NCI-H2081 treated with DMSO at 0.1 percent for 48 hours (cell line): ENCODE measurements at regions not wholly inside any gene's neighbourhood (a gene's known extent, or its start where the extent isn't known, plus 50 kb on each side); places are given as distances from the start of the nearest gene placed in this dataset.
"Not testable (repeated sequence)": the region's sequence is repeated elsewhere in the genome, so short reads cannot be mapped to it uniquely, and the experiment has no call there.

Experiments
- DNase-seq: peaks from one replicate; lab custom pipeline; 2025; lab: John Stamatoyannopoulos, UW

DNA sequence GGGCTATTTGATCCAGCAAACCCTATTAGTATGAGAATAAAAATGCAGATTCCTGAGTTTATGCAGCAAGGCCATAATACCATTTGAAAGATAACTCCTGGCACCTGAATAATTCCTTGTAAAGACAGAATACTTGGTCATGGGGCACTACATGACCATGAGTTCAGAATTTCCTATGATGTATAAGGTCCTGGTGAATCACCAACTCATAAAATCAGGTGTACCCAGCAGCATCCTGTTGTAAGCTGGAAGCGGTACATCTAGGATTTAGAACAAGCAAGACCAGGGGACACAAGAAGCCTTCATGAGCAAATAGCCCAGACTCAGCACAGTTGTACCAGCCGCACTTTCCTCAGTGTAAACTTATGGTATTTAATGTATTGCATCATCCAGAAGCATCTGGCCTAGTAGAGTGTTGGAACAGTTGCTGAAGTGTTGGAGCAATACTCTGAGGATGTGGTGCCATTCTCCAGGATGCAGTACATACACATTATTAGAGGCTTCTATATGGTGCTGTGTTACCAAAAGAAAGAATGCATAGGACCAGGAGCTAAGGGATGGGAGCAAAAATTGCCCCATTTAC, 233.4 kb downstream of the SQOR start:
- no peak for DNase-seq

- no peak for DNase-seq
These were observed 234.3 kb downstream of the SQOR start for GRCh38 chr15:45869034-45869668.

- no peak for DNase-seq
These were observed 236.5 kb downstream of the SQOR start for GRCh38 chr15:45871121-45871855.

- no peak for DNase-seq
These were observed 239.0 kb downstream of the SQOR start for GRCh38 chr15:45873781-45874180.

GRCh38 chr15:45874566-45874965, 239.7 kb downstream of the SQOR start:
- DNase-seq = not testable (repeated sequence)

DNA sequence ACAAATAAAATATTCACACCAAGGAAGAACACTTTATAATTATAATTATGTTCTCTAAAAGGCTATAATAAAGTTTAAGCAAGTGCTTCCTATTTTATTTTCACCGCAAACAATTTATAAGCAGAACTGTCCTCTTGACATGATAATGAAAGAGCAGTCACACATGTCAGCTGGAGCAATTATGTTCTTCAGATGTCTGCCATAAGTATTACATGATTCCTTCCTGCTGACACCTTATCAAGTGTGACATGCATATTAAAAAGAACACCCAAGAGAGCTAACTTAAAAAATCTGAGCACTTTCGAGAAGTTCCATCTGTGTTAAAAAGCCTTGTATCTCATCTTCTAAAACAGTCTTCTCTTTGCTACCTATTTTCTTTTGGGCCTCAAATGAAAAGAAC, 249.5 kb downstream of the SQOR start:
- DNase-seq = no peak

GRCh38 chr15:45884755-45885445, 250.1 kb downstream of the SQOR start:
- no peak for DNase-seq

DNA sequence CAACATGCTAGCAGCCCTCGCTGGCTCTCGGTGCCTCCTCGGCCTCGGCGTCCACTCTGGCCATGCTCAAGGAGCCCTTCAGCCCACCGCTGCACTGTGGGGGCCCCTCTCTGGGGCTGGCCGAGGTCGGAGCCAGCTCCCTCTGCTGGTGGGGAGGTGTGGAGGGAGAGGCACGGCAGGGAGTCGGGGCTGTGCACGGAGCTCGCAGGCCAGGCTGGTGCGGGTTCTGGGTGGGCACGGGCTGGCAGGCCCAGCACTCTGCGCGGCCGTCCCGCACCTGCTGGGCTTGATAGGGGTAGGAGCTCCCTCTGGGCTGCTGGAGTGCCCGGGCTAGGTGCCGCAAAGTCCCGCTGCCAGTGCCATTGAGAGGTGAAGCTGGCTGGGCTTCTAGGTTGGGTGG, 251.0 kb downstream of the SQOR start:
- DNase-seq = no peak

GRCh38 chr15:45891766-45892165, 256.9 kb downstream of the SQOR start:
- DNase-seq = no peak

DNA sequence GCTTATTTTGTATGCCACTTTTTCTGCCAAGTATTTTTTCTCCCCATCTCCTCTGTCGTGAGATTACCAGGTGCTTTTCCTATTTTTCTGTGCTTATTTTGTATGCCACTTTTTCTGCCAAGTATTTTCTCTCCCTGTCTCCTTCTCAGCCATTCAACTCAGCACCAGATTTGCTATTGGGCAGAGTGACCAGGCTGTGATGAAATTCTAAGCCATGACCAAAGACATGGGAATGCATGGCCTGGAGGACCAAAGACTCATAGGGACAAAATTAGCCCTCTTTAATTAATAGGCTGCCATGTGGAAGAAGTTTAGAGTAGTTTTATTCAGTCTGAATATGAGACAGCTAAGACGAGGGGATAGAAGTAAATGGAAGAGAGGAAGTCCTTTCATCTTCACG, 257.4 kb downstream of the SQOR start:
- DNase-seq = no peak

DNA sequence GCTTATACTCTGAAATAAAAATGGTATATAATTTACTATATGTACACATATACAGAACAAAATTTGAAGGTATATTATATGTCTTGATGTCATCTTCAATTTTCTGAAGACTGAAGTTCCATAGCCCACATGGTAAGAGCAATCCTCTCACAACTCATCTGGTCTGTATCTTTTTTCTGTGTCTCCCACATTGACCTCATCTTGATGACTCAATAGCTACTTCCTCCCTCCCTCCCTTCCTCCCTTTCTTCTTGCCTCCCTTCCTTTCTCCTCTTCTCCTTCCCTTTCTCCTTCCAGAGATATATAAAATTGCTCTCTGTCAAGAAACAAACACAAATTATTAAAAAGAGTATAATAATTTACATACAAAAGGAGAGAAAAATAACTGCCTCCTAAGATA, 268.5 kb downstream of the SQOR start:
- no peak for DNase-seq

- peak; percentile 64 for DNase-seq
These were observed 269.2 kb downstream of the SQOR start for GRCh38 chr15:45904019-45904418.

GRCh38 chr15:45906230-45906629, 271.4 kb downstream of the SQOR start:
- no peak for DNase-seq

GRCh38 chr15:45910671-45911070, 275.8 kb downstream of the SQOR start:
- DNase-seq = no peak

GRCh38 chr15:45913451-45913850, 278.6 kb downstream of the SQOR start:
- no peak for DNase-seq

DNA sequence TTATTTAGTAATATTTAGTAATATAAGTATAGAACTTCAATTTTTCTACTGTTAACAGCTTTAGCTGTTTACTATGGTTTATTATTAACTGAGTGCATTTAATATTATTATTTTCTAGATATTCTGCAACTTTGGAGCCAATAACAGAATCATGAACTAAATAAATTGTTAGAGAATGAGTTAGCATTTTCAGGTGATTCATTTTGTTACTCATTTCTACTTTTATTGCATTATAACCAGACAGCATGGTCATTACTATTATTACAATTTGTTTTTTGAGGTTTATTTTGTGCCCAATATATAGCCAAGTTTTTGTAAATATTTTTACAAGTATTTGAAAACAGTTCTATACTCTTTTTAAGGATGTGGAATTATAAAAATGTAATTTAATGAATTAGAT, 279.6 kb downstream of the SQOR start:
- no peak for DNase-seq

DNA sequence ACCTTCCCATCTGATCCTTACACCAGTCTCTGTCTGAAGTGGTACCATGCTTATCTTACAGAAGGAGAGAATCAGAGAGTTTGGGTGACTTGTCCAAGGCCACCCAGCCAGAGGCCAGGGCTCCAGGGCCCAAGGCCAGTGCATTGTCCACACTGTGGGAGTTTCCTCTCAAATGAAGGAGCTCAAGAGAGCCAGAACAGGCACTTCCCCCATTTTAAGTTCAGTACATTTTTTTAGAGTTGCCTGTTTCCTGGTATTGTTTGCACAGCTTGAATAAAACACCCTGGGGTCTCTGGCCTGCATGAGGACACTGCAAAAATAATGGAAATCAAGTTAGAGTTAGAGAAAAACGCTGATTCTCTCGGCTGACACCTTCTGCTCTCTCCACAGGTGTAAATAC, 284.0 kb downstream of the SQOR start:
- DNase-seq = no peak

DNA sequence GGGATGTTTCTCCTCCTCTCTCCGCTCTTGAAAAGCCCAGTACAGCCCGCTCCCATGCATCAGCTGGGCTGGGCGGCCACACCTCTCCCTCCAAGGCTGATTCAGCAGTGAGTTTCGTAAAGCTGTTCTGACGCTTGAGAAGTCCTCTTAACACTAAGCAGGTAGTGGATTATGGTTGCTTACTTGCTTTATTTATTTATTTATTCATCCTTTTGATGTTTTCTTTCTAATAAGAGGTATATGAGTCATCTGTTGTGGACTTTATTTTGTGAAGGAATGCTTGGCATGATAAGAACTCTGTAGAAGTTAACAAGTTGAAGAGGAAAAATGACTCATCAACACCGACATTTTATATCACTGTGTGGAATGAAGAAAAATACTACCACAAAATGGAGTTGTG, 285.0 kb downstream of the SQOR start:
- DNase-seq = no peak

DNA sequence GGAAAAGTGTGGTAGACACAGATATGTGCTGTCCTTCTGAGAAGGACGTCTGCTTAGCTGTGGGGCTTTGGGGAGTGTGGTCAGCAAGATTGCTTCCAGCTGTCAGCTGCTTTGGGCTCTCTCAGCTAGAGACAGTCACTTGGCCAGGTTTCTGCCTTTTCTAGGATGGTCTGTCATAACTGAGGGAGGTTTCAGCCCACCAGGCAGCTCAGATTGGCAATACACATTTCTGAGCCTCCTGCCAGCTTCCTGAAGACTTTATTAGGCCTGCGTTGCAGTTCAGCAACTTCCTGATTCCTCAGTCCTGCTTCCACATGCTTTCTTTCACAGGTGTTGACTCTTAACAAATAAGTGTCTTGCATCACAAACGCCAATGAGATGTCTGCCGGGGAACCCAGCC, 286.5 kb downstream of the SQOR start:
- DNase-seq = no peak

GRCh38 chr15:45921978-45922377, 287.1 kb downstream of the SQOR start:
- no peak for DNase-seq

DNA sequence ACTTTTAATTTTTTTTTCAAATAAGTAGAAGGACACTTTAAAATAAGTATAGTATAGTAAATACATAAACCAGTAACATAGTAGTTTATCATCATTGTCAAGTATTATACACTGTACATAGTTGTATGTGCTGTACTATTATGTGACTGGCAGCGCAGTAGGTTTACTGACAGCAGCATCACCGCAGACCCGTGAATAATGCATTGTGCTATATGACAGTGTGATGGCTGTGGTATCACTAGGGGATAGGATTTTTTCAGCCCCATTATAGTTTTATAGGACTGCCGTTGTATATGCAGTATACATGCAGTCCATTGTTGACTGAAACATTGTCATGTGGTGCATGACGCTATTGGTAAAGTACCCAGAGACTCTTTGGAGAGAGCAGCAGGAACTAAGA, 306.5 kb downstream of the SQOR start:
- no peak for DNase-seq

DNA sequence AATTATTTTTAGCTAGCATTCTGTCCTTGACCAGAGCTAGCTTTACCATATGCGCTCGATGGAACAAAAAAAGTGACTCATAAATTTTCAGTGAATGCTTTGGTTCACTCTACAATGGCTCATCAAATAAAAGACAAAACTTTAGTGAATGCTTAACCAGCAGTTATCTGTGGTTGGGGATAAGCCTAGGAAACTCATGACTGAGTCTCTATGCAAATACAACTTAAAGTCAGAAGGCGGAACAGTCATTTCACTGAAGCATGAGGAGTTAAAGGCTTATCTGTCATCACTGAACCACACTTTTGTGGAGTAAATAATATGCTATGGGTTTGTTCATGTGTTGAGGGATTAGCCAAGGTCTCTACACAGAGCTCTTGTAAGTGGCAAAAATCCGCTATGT, 308.4 kb downstream of the SQOR start:
- DNase-seq = no peak

DNA sequence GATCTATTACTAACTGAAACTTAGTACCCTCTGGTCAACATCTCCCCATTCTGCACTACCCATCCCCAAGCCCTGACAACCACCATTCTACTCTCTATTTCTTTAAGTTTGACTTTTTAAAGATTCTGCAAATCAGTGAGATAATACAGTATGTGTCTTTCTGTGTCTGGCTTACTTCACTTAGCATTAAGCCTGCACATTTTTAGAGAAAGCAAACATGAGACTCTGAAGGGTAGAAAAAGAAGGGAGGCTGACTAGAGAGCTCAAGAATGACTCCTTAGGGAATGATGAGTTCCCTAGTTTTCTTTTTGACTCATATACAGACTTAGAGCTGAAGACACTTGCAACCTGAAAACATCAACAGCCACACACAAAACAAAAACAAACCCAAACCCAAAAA, 311.3 kb downstream of the SQOR start:
- no peak for DNase-seq
